CD4-positive, alpha-beta T cell treated with Interleukin-1 beta for 1 hour (primary cell): ENCODE measurements at regions not wholly inside any gene's neighbourhood (a gene's known extent, or its start where the extent isn't known, plus 50 kb on each side); places are given as distances from the start of the nearest gene placed in this dataset.
A peak's percentile ranks its signal among the peaks of the same experiment; 100 is the strongest.

Experiments
- DNase-seq, 2 donors: peaks; one replicate each; pipeline ENCODE4 v3.0.0-alpha.2; 2020 to 2022

DNA sequence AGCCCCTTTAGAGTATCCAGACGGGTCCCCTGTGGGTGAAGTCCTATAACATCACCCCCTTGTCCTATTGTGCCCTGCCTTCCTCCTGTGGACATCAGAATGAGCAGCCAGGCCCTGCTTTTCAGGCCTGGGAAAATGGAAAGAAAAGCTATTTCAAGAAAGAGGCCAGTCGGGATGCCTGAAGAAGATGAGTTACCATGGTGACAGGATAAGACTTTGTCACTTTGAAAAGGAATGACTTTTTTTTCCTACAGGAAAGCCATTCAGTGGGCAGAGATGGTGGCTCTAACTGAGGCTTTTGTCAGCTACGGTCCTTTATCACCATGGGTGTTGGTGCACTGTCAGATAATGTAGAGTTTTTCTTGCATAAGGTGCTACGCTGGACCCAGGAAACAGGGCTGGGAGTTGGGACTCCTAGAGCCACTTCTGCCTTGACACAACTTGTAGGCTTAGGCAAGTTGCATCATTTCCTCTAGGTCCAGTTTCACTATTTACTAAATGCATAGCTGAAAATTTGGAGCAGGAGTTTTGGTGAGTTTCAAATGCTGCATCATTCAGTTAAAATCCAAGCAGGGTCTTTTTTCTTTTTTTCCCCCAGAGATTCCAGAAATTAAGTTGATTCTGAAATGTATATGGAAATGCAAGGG, 179.0 kb upstream of the ADRA1D start:
- no peak for DNase-seq

DNA sequence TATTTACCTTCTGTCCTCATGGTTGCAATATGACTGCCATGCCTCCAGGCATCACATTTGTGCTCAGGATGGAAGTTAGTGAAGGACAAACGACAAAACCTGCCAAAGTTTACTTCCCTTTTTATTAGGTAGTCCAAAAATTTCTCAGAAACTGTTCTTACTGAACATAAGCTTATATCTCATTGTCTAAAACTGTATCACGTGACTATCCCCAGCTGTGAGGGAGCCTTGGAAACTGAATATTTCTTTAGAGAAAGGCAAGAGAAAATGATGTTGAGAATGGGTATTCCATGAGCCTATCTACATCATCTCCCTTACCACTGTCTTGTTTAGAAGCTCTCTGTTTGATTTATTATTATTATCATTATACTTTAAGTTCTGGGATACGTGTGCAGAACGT, 169.1 kb upstream of the ADRA1D start:
- DNase-seq = no peak

DNA sequence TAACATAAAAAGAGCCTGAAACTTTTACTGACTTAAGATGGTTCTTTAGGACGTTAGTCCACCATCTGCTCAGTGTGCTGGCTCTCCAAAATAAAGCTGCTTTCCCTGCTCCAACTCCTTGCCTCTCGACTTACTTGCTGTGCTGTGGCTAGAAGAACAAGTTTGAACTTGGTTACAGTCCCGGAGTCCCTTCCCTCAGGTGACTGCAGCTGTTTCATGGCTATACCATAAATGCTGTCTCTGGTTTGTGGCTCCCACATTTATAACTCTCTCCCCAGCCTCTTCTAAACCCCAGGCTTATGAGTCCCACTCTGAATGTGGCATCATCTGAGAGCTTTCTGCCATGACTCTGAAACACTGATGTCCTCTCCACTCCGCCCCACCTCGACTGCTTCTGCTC, 166.2 kb upstream of the ADRA1D start:
- DNase-seq = no peak

DNA sequence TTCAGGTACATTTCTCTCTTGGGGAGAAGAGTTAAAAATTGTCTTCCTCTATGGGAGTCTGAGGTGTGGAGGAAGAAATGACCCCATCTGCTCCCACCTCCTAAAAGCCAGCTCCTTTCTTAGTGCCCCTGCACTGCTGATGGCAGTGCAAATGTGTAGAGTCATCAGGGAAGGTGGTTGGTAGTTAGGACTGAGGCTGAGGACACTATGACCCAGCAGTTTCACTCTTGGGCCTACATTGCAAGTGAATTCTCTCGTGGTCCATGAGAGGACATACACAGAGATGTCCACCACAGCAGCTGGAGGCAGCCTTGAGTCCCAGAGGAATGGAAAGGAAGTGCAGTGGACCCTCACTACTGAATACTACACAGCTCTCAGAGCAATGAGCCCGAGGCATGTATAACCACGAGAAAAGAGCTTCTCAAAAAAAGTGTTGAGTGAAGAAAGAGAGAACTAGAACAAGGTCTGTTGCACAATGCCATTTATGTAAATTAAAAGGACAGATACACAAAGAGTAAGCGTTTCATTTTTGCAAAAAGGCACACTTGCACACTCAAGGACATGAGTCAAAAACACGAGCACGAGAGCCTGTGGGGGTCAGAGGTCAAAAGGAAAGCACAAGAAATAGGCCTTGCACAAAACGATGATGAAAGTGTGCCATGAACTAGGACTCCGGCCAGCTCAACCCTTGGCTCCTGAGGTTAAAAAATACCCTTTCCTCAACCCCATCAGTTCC, 164.4 kb upstream of the ADRA1D start:
- DNase-seq = peak in 1 of 2 donors; percentile 36

DNA sequence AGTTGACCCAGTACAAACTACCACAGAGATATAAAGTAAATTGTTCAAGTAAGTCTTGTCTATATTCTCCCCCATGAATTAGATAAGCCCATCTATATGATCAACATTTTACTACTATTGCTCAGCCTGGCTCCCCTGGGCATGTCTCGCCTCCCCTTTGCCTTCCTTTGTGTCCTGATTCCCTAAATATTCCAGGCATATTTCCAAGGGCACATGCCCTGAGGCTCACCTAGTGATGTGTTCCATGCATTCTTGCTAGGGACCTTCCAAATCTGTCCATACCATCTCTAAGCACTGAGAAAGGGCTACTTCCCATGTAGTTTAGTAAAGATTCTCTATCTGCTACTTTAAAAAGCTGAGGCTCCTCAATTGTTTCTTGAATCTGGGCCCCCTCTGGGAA, 163.1 kb upstream of the ADRA1D start:
- DNase-seq = no peak

DNA sequence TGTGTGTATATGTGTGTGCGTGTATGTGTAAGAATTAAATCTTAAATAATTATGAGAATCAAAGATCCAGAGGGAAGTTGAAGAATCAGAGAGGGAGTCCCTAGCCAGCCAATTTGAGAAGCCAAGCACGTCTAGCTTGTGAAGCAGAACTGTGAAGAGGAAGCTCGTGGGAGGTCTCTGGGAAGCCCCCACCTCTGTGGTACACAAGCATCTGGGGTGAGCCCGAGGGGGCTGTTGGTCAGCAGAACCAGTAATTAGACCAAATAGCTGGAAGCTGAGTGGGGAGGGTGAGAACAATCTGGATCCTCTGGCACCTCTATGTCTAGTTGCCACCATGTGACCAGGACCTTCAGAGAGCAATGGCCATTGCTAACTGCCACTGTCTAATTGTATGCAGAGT, 162.7 kb upstream of the ADRA1D start:
- no peak for DNase-seq

DNA sequence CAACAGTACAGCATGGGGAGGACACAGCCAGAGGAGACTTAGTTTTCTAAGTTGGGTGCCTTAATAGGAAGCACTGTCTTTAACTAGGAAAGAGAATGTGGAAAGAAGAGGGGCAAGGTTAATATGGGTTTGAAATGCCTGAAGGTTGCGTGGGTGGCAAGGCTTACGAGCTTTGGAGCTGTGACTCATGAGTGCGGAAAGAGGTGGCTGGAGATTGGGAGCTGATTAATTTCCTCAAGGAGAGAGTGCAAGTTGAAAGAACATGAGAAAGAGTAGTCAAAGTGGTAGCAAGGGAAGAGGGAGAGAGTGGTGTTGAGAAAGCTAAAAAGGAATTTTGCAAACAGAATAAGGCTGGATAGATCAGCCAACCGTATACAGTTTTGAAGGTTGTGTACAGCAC, 157.5 kb upstream of the ADRA1D start:
- DNase-seq = no peak

DNA sequence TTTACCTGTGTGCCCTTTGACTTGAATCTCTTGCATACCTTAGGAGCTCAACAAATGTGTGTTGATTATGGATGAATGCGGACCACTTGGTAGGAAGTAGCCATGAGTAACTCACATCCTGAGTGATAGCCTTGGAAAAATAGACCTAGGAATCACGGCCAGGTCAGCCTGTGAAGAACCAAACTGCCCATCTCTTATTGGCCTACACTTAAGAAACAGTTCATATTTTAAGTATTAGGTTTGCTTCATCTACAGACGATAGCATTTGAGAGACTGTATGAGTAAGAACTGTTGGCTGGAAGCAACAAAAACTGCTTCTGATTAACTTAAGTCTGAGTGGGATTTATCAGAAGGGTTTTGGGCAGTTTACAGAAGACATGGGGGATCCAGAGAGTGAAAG, 152.5 kb upstream of the ADRA1D start:
- DNase-seq = no peak

DNA sequence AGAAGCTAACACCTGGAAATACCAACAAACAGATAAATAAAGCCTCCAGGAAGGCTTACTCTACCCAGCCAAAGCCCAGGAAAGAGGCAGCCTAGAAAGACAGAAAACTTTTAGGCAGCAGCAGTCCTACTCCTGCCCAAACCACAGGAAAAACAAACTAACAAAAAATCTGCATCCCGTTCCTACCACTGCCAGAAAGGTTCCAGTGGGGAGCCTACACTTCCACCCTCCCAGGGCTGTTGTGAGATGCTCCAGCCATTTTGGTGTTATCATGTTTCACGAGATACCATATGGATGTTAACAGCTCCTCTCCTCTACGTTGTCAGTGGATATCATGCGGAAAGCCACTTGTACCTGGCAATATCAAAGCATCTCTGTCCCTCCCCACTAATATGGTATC, 135.9 kb upstream of the ADRA1D start:
- DNase-seq = no peak

DNA sequence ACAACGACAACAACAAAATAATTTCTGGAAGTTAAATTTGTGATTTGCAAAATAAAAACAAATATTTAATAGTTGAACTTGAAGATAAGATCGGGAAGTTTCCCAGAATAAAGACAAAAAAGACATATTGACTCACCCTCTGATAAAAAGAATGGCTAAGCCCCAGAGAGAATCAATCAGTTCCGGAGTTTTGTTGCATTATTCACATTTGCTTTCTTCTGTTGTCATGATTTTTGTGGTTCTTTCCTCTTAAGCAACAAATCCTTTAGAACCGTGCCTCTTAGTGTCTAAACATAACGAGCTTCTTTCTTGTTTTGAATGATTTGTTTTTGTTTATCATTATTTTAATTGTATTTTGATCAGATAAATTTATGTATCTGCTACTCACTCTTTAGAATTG, 134.9 kb upstream of the ADRA1D start:
- DNase-seq = no peak

DNA sequence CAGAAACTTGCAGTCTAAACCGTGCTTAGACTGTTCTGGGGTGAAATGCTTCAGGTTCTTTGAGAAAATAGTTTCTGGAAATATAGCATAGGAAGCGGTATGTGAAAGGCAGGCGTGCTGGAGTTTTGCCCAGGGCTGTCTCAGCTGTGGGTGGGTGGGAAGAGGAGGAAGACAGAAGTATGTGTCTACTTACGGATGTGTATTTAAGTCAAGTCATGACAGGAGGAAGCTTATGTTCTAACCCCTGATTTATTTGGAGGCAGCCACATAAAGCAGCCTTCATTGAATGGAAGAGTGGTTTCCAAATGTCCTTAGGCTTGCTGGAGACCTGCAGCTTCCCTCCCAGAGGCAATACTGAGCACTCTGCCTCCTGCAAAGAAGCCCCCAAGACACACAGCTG, 126.8 kb upstream of the ADRA1D start:
- DNase-seq = no peak

DNA sequence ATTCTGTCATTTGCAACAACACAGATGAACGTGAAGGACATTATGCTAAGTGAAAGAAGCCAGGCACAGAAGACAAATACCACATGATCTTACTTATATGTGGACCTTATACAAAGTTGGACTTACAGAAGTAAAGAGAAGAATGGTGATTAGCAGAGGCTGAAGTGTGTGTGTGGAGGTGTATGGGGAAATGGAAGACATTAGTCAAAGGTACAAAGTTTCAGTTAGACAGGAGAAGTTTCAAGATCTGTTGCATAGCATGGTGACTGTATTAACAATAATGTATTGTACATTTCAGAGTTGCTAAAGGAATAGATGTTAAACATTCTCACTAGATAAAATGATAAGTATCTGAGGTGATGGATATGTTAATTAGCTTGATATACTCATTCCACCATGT, 124.4 kb upstream of the ADRA1D start:
- DNase-seq = no peak

DNA sequence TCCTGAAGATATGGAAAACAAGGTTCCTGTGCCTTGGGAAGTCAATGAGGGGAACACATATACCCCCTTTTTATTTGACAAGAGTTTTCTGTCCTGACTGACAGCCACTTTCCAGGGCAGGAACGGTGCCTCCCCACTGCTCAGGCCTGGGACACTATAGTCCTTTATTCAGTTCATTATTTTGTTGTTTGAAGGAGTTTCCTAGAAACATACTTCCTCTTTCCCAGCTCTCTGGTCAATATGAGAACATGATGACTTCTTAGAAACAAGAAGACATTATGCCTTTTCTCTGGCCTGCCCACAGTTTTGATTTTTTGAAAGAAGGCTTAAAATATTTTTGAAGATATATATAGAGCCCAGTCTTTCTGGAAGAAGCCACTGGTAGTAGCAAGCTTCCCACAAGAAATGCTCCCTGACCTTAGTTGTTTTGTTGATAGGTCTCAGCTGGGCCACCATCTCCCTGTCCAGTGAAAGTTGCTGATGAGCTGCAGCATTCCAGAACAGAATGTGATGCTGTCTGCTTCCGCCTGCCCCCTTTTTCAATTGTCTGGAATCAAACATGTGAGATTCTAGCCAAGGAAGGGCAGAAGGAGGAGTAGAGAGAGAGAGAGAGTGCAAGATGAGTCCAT, 122.7 kb upstream of the ADRA1D start:
- DNase-seq = no peak

DNA sequence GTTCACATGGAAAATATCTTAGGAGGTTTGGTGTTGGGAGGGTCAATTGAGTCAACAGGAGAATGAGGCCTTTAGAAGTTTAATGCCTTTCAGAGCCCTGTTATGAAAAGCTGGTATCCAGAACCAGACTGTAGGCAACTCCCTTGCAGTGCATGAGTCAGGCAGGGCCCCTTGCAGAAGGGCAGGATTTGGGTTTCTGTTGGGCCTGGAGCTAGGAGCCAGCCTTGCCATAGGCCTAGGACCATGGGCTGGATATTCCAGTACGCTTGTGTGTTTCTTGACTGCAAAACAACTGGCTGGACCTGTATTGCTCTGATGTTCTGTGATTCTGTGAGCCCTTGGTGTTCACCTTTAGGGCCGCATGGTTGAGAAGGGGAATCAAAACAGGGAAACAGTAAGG, 121.8 kb upstream of the ADRA1D start:
- no peak for DNase-seq

DNA sequence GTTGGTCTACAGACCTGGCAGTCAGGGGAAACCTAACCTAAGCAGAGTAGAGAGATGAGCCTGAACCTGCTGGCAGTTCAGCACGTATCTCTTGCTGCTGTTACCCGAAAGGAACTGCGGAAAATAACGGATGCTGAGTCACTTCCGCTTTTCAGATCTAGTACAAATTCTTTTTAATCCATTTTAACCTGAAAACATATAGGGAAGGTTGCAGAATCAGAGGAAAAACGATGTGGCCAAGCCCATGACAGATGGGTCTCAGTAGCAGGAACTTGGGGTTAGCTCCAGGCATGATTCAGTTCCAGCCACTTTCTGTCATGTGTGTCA, 120.7 kb upstream of the ADRA1D start:
- peak in 1 of 2 donors; percentile 14 for DNase-seq

DNA sequence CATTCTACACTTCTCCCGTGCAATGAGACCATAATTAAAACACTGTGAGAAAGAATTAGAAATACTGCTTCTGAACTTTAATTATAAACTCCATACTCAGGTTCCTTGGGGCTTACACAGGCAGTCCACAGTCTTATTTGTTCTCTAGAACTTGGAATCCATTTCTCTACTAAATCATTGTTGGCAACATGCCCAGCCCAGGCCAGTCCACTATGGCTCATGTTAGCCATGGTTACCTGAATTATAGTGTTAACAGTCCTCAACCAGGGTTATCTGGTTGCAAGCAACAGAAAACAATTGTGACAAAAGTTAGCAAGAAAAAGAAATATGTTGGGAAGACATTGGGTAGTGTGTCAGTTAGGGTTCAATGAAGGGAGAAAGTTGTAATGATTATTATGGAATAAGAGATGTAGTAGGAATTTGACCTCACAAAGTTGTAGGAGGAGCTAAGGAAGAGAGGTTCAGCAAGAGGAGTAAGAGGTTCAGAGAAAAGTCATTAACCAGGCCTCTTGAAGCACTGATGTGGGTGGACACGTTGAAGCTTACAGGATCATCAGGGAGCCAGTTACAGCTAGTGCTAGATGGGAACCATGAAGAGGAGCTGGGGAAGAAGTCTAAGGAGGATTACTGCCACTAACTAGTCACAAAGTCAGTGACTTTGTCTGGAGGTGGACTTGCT, 120.2 kb upstream of the ADRA1D start:
- no peak for DNase-seq

DNA sequence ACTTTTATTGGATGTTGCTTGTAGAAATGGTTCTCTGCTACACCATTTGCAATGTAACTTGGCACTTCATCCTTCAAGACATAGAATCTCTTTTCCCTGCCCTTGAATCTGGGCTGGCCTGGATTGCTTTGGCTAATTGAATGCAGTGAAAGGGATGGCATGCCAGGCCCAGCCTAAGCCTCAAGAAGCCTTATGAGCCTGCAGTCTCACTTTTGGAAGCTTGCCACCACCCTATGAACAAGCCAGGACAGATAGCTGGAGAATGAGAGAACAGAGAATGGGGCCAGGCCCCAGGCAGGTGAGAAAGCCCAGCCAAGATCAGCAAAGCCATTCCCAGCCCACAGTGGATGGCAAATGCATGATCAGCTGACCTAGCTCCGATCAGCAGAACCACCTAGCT, 117.0 kb upstream of the ADRA1D start:
- no peak for DNase-seq

DNA sequence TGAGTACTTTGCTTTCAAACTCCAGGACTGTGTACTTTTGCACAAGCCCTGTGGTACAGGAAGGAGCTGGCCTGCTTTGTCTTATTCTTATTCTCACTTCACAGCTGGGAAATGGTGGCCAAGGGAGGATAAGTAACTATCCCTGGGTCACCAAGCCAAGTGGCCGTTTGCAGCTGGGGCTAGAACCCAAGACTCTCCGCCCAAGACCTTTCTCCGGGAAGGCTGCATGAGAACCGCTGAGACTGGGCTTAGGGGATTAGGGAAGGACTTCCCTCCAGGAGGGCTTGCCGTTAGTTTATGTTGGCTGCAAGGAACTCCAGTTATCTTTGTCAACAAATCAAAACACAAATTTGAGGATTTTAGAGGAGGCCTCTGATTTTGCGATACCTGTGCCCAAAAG, 109.5 kb upstream of the ADRA1D start:
- no peak for DNase-seq

DNA sequence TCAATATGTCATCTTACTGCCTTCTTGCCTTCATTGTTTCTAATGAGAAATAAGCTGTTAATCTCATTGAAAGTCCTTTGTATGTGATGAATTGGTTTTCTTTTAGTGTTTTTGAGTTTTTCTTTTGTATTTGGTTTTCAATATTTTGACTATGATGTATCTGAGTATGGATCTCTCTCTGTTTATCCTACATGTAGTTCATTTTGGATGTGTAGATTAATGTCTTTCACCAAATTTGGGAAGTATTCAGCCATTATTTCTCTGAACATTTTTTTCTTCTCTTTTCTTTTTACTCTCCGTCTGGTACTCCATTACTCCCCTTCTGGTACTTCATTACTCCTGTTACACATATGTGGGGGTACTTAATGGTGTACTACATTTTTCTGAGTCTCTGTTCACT, 103.3 kb upstream of the ADRA1D start:
- DNase-seq = no peak

DNA sequence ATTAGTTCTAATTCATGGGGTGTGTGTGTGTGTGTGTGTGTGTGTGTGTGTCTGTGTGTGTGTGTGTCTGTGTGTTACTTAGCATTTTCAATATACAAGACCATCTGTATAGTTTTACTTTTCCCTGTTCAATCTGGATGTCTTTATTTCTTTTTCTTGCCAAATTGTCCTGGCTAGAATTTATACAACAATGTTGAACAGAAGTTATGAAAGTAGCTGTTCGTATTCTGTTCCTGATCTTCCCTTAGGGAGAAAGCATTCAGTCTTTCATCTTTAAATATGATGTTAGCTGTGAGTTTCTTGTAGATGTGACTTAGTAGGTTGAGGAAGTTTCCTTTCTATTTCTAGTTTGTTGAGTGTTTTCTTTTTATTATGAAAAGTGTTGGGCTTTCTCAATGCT, 101.0 kb upstream of the ADRA1D start:
- DNase-seq = no peak

DNA sequence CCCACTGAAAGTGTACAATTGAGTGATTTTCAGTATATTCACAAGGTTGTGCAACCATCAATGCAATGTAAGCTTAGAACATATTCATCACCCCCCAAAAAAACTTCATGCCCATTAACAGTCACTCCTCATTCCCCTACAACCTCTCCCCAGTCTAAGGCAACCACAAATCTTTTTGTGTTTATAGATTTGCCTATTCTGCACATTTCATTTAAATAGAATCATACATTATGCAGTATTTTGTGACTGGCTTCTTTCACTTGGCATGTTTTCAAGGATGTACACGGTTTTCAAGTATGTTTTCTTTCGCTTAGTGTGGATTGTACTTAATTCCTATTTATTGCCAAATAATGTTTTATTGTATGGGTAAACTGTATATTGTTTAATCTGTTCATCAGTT, 95.6 kb upstream of the ADRA1D start:
- DNase-seq = no peak

DNA sequence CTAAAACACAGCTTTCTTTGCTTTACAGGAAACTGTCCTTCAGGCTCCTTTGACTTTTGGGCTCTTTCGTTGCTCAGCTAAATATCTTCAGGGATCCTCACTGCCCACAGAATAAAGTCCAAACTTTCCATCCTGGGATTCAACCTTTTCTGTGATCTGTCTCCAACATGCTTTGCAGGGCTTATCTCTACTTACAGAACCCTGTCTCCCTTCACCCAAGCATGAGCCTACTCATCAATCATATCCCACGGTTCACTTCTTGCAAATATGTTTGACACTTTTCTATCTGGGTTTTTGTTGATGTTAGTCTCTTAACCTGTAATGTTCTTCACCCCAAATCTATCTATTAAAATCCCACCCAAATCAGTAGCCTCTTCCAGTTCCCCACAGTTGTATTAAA, 93.5 kb upstream of the ADRA1D start:
- DNase-seq = no peak

DNA sequence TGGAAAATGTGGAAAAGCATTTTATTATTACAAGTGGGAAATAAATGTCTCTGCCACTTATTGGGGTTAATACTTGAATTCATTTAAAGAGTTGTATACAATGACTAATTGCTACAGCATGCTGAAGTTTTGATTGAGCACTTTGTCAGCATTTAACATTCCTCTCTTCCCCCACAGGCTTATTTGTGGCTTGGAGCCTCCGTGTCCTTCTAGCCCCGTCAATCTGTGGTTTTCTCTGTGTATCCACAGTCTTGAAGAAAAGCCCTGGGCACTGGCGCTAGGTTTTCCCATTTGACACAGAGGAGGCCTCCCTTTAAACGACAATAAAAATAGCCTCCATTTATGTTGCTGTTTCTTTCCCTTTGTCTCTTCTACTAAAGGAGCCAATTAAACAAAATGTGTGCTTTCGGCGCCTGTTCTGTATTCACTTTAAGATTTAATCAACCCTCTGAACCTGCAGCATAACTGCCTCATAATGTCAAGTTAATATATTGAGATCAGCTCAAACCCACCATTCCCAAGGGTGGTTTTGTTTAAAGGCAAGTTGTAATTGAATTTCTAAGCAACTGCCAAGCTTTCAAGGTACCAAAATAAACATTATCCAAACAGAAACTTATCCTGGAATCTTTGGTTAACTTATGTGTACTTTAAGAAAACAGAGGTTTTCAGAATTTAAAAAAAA, 92.9 kb upstream of the ADRA1D start:
- DNase-seq = no peak

DNA sequence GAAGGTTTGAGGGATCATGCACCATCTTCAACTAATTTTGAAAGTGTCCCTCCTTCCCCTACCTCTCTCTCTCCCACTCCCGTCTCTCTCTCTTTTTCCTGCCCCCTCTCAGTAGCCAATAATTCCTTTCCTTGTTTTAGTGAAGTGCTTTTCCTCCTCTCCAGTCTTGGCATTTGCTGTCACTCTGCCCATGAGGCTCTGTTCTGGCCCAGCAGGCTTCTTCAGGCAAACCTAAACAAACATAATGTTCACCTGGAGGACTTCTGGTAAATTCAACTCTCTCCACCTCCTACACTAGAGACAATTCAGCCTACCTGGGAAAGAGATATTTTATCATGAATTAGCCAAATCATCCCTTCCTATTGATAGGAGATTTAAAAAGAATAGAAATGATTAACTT, 86.6 kb upstream of the ADRA1D start:
- no peak for DNase-seq
